H9 (cell line): ENCODE measurements at regions not wholly inside any gene's neighbourhood (a gene's known extent, or its start where the extent isn't known, plus 50 kb on each side); places are given as distances from the start of the nearest gene placed in this dataset.

ENCODE experiments used
- DNase-seq: peaks from one replicate; pipeline ENCODE4 v3.0.0-alpha.2; 2017
- H2AFZ ChIP-seq: one replicate; pipeline ENCODE4 v1.6.1; 2013; ENCODE audit warnings: mild to moderate bottlenecking, low read length, control low read depth, moderate library complexity
- H2AK5ac ChIP-seq: 2 replicates; pipeline ENCODE4 v1.6.1; 2013; ENCODE audit warnings: low read length, control low read depth, mixed read lengths; ENCODE audit not compliant: insufficient read length
- H2BK120ac ChIP-seq: one replicate; pipeline ENCODE4 v1.6.1; 2013; ENCODE audit warnings: low read depth, mild to moderate bottlenecking, low read length, control low read depth, inconsistent platforms; ENCODE audit not compliant: poor library complexity, severe bottlenecking
- H2BK12ac ChIP-seq: 2 replicates; pipeline ENCODE4 v1.6.1; 2013; ENCODE audit warnings: low read length, control low read depth, mixed read lengths, low read depth; ENCODE audit not compliant: insufficient read length
- H2BK15ac ChIP-seq: 2 replicates; pipeline ENCODE4 v1.6.1; 2013; ENCODE audit warnings: low read depth, low read length, control low read depth
- H2BK20ac ChIP-seq: one replicate; pipeline ENCODE4 v1.6.1; 2013; ENCODE audit warnings: low read depth, mild to moderate bottlenecking, low read length, control low read depth, inconsistent platforms; ENCODE audit not compliant: poor library complexity, severe bottlenecking
- H2BK5ac ChIP-seq: 2 replicates; pipeline ENCODE4 v1.6.1; 2013; ENCODE audit warnings: low read length, control low read depth, mixed read lengths; ENCODE audit not compliant: insufficient read length
- H3K14ac ChIP-seq: 2 replicates; pipeline ENCODE4 v1.6.1; 2013; ENCODE audit warnings: low read length, control low read depth; ENCODE audit not compliant: insufficient read depth
- H3K18ac ChIP-seq: 2 replicates; pipeline ENCODE4 v1.6.1; 2013; ENCODE audit warnings: low read depth, mild to moderate bottlenecking, mixed read lengths, low read length, control low read depth; ENCODE audit not compliant: insufficient read length
- H3K23ac ChIP-seq: 2 replicates; pipeline ENCODE4 v1.6.1; 2013; ENCODE audit warnings: low read length, control low read depth, mixed read lengths, low read depth; ENCODE audit not compliant: insufficient read length
- H3K23me2 ChIP-seq: 2 replicates; pipeline ENCODE4 v1.6.1; 2013; ENCODE audit warnings: low read depth, mild to moderate bottlenecking, mixed read lengths, low read length, control low read depth; ENCODE audit not compliant: insufficient read length, poor library complexity, severe bottlenecking
- H3K27ac ChIP-seq: 2 replicates; pipeline ENCODE4 v1.5.1; 2013; ENCODE audit warnings: low read length, control low read depth, mixed read lengths, low read depth; ENCODE audit not compliant: insufficient read length
- H3K27me3 ChIP-seq: 2 replicates; pipeline ENCODE4 v1.6.1; 2013; ENCODE audit warnings: low read length, control low read depth, inconsistent platforms; ENCODE audit not compliant: insufficient read depth
- H3K4ac ChIP-seq: 2 replicates; pipeline ENCODE4 v1.6.1; 2013; ENCODE audit warnings: low read depth, mild to moderate bottlenecking, control low read depth, inconsistent platforms, low read length, moderate library complexity
- H3K4me1 ChIP-seq: 2 replicates; pipeline ENCODE4 v1.6.1; 2013; ENCODE audit warnings: low read length, control low read depth, inconsistent platforms; ENCODE audit not compliant: insufficient read depth
- H3K4me2 ChIP-seq: 2 replicates; pipeline ENCODE4 v1.6.1; 2013; ENCODE audit warnings: low read length, control low read depth, mixed read lengths; ENCODE audit not compliant: insufficient read length, insufficient read depth
- H3K56ac ChIP-seq: 2 replicates; pipeline ENCODE4 v1.6.1; 2013; ENCODE audit warnings: low read depth, mild to moderate bottlenecking, mixed read lengths, low read length, control low read depth; ENCODE audit not compliant: insufficient read length
- H3K79me1 ChIP-seq: 2 replicates; pipeline ENCODE4 v1.6.1; 2013; ENCODE audit warnings: low read depth, mild to moderate bottlenecking, moderate library complexity, low read length, control low read depth, inconsistent platforms; ENCODE audit not compliant: insufficient read depth, poor library complexity, severe bottlenecking
- H3K79me2 ChIP-seq: 2 replicates; pipeline ENCODE4 v1.6.1; 2013; ENCODE audit warnings: low read length, control low read depth, inconsistent platforms; ENCODE audit not compliant: insufficient read depth
- H3K9ac ChIP-seq: 2 replicates; pipeline ENCODE4 v1.6.1; 2013; ENCODE audit warnings: low read length, control low read depth, mixed read lengths; ENCODE audit not compliant: insufficient read length; ENCODE audit errors: extremely low read depth
- H3K9me3 ChIP-seq: one replicate; pipeline ENCODE4 v1.6.1; 2013; ENCODE audit warnings: low read depth, low read length, inconsistent platforms; ENCODE audit not compliant: control insufficient read depth
- H3T11ph ChIP-seq: one replicate; pipeline ENCODE4 v1.6.1; 2013; ENCODE audit warnings: mild to moderate bottlenecking, low read length, control low read depth, inconsistent platforms
- H4K20me1 ChIP-seq: one replicate; pipeline ENCODE4 v1.6.1; 2013; ENCODE audit not compliant: control insufficient read depth, insufficient read length, insufficient read depth
- H4K5ac ChIP-seq: 2 replicates; pipeline ENCODE4 v1.6.1; 2013; ENCODE audit warnings: low read depth, mild to moderate bottlenecking, mixed read lengths, low read length, control low read depth; ENCODE audit not compliant: insufficient read length
- H4K8ac ChIP-seq: replicated peaks from 2 replicates; pipeline ENCODE4 v1.6.1; 2013; ENCODE audit warnings: low read length, control low read depth, mixed read lengths, low read depth; ENCODE audit not compliant: insufficient read length
- H4K91ac ChIP-seq: 2 replicates; pipeline ENCODE4 v1.6.1; 2013; ENCODE audit warnings: low read depth, mild to moderate bottlenecking, moderate library complexity, mixed read lengths, low read length, control low read depth; ENCODE audit not compliant: insufficient read length
- H3K27ac Mint-ChIP-seq, 3 experiments: 2 replicates in 2 of 3; 3 replicates in 1 of 3; pipeline ENCODE4 v1.8.0; 2020 to 2021; ENCODE audit warnings: mixed read lengths in 3 of 3, mild to moderate bottlenecking in 1 of 3, moderate library complexity in 1 of 3
- H3K27me3 Mint-ChIP-seq: 2 replicates; pipeline ENCODE4 v1.8.0; 2021; ENCODE audit warnings: low read depth, mild to moderate bottlenecking, moderate library complexity, mixed read lengths
- H3K36me3 Mint-ChIP-seq, 3 experiments: 2 replicates in 2 of 3; 3 replicates in 1 of 3; pipeline ENCODE4 v1.8.0; 2020 to 2021; ENCODE audit warnings: low read depth in 3 of 3, mixed read lengths in 3 of 3; ENCODE audit not compliant: insufficient read depth in 1 of 3
- H3K4me1 Mint-ChIP-seq, 2 experiments: 2 replicates each; pipeline ENCODE4 v1.8.0; 2020; ENCODE audit warnings: mixed read lengths in 2 of 2
- H3K4me3 Mint-ChIP-seq, 2 experiments: 2 replicates in 1 of 2; 3 replicates in 1 of 2; pipeline ENCODE4 v1.8.0; 2020 to 2021; ENCODE audit warnings: mild to moderate bottlenecking in 2 of 2, mixed read lengths in 2 of 2, moderate library complexity in 1 of 2
- H3K9me3 Mint-ChIP-seq, 2 experiments: 2 replicates in 1 of 2; 3 replicates in 1 of 2; pipeline ENCODE4 v1.8.0; 2020; ENCODE audit warnings: mild to moderate bottlenecking in 2 of 2, mixed read lengths in 2 of 2, moderate library complexity in 1 of 2
- WGBS: extraction: QIAGEN DNeasy Blood & Tissue Kit; methylation state at CpG from one replicate; pipeline ENCODE4 v1.1.7; 2013; ENCODE audit warnings: missing lambda C conversion rate, low lambda C conversion rate, mixed read lengths; ENCODE audit not compliant: insufficient read length; ENCODE audit errors: extremely low coverage; 5-methylcytosine and 5-hydroxymethylcytosine counted together
- TF ChIP-seq, protein P1 (sequence below): fragments of 200-600 bp; sonication (generic); conservative IDR thresholded peaks from 3 replicates; pipeline ENCODE4 v1.8.0; 2021; ENCODE audit warnings: antibody characterized with exemption, mild to moderate bottlenecking

DNA sequence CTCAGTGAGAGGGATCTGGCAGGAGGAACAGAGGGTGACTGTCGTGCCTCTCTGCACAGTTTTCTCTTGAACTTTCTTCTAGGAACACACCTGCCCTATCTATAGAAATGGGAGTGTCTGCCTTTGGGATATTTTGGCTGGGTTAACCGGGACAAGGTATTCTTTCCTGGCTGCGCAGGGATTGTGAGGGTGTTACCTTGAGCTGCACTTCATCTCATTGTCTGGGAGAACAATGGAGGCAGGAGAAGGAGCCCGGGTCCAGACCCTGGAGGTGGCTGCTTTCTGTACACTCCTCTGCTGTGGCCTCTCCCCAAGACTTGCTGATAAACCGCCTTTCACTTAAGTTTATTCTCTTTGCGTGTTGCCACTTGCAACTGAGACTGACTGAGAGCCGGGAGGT lies 192.8 kb downstream of the TBXT start:
- Histone ChIP-seq H3K27ac (no peak overlapping the region), H3K56ac (no peak overlapping the region), H2BK15ac (no peak overlapping the region), H2AFZ (no peak overlapping the region), H3K23me2 (no peaks in the 10 kb centered on the region), H2BK12ac (no peak overlapping the region), H4K8ac (no peak overlapping the region), H3K9me3 (no peaks in the 10 kb centered on the region), H4K5ac (no peak overlapping the region), H3K79me2 (no peaks in the 10 kb centered on the region), H3K79me1 (no peaks in the 10 kb centered on the region), H3T11ph (no peak overlapping the region), H2BK5ac (no peak overlapping the region), H2BK20ac (no peak overlapping the region), H4K20me1 (no peaks in the 10 kb centered on the region), H3K9ac (no peak overlapping the region), H3K4me1 (no peaks in the 10 kb centered on the region), H3K4me2 (no peak overlapping the region), H3K18ac (no peak overlapping the region), H3K27me3 (no peaks in the 10 kb centered on the region), H2BK120ac (no peak overlapping the region), H4K91ac (no peak overlapping the region), H3K14ac (no peak overlapping the region), H2AK5ac (no peak overlapping the region), H3K23ac (no peak overlapping the region), H3K4ac (no peak overlapping the region)
- Mint-ChIP-seq H3K4me1 (peaks cover 2 to 9% of the 10 kb centered on the region in 2 experiments; a peak in 2 of 4 replicates), H3K9me3 (no peaks in the 10 kb centered on the region), H3K4me3 (no peak overlapping the region), H3K27me3 (peaks cover 12% of the 10 kb centered on the region), H3K36me3 (no peaks in the 10 kb centered on the region), H3K27ac (no peak overlapping the region)
- DNase-seq: no peak
- WGBS: no CpG with 5 or more reads among the region's 7 CpGs
- TF ChIP-seq, protein P1, sequence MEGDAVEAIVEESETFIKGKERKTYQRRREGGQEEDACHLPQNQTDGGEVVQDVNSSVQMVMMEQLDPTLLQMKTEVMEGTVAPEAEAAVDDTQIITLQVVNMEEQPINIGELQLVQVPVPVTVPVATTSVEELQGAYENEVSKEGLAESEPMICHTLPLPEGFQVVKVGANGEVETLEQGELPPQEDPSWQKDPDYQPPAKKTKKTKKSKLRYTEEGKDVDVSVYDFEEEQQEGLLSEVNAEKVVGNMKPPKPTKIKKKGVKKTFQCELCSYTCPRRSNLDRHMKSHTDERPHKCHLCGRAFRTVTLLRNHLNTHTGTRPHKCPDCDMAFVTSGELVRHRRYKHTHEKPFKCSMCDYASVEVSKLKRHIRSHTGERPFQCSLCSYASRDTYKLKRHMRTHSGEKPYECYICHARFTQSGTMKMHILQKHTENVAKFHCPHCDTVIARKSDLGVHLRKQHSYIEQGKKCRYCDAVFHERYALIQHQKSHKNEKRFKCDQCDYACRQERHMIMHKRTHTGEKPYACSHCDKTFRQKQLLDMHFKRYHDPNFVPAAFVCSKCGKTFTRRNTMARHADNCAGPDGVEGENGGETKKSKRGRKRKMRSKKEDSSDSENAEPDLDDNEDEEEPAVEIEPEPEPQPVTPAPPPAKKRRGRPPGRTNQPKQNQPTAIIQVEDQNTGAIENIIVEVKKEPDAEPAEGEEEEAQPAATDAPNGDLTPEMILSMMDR: no peak
